ENCODE measurements at regions not wholly inside any gene's neighbourhood (a gene's known extent, or its start where the extent isn't known, plus 50 kb on each side); places are given as distances from the start of the nearest gene placed in this dataset.
A peak's percentile ranks its signal among the peaks of the same experiment; 100 is the strongest.
"Not testable (repeated sequence)": the region's sequence is repeated elsewhere in the genome, so short reads cannot be mapped to it uniquely, and the experiment has no call there.

- no peak for DNase-seq
These were observed 136.3 kb upstream of the ESR1 start for GRCh38 chr6:151671195-151671594.

GRCh38 chr6:151674578-151674977, 132.9 kb upstream of the ESR1 start:
- no peak for DNase-seq

- peak; percentile 45 for DNase-seq
These were observed 131.6 kb upstream of the ESR1 start for GRCh38 chr6:151675746-151676459.

GRCh38 chr6:151676460-151676945, 131.0 kb upstream of the ESR1 start:
- no peak for DNase-seq

GRCh38 chr6:151677404-151677803, 130.1 kb upstream of the ESR1 start:
- DNase-seq = no peak

GRCh38 chr6:151679081-151679480, 128.4 kb upstream of the ESR1 start:
- DNase-seq = no peak

GRCh38 chr6:151679941-151680340, 127.5 kb upstream of the ESR1 start:
- no peak for DNase-seq

GRCh38 chr6:151680846-151681432, 126.5 kb upstream of the ESR1 start:
- DNase-seq = no peak

- no peak for DNase-seq
These were observed 125.9 kb upstream of the ESR1 start for GRCh38 chr6:151681433-151682059.

GRCh38 chr6:151682251-151682650, 125.2 kb upstream of the ESR1 start:
- no peak for DNase-seq

- DNase-seq = no peak
These were observed 124.6 kb upstream of the ESR1 start for GRCh38 chr6:151682922-151683321.

GRCh38 chr6:151683381-151683780, 124.1 kb upstream of the ESR1 start:
- DNase-seq = no peak

GRCh38 chr6:151689499-151690201, 117.8 kb upstream of the ESR1 start:
- DNase-seq = no peak

GRCh38 chr6:151690303-151690702, 117.2 kb upstream of the ESR1 start:
- DNase-seq = no peak

- DNase-seq = no peak
These were observed 116.5 kb upstream of the ESR1 start for GRCh38 chr6:151690768-151691562.

- no peak for DNase-seq
These were observed 115.3 kb upstream of the ESR1 start for GRCh38 chr6:151692216-151692615.

- DNase-seq = no peak
These were observed 114.1 kb upstream of the ESR1 start for GRCh38 chr6:151693366-151693765.

- no peak for DNase-seq
These were observed 112.3 kb upstream of the ESR1 start for GRCh38 chr6:151695156-151695555.

GRCh38 chr6:151696302-151696701, 111.2 kb upstream of the ESR1 start:
- DNase-seq = not testable (repeated sequence)

- no peak for DNase-seq
These were observed 108.4 kb upstream of the ESR1 start for GRCh38 chr6:151698931-151699700.

- DNase-seq = no peak
These were observed 107.8 kb upstream of the ESR1 start for GRCh38 chr6:151699719-151700118.

Data from NCI-H526 treated with DMSO at 0.1 percent for 48 hours (cell line).